ENCODE measurements at regions not wholly inside any gene's neighbourhood (a gene's known extent, or its start where the extent isn't known, plus 50 kb on each side); places are given as distances from the start of the nearest gene placed in this dataset.
"Not testable (repeated sequence)": the region's sequence is repeated elsewhere in the genome, so short reads cannot be mapped to it uniquely, and the experiment has no call there.

GRCh38 chr7:8809320-8809719 lies 375.9 kb downstream of the NXPH1 start:
- DNase-seq (ENCODE audit: low read depth) = no peak

- no peak for DNase-seq (ENCODE audit: low read depth)
Observed at GRCh38 chr7:8817448-8818036, 384.1 kb downstream of the NXPH1 start.

GRCh38 chr7:8818406-8818805 lies 385.0 kb downstream of the NXPH1 start:
- DNase-seq (ENCODE audit: low read depth) = no peak

GRCh38 chr7:8822595-8822994 lies 389.2 kb downstream of the NXPH1 start:
- DNase-seq (ENCODE audit: low read depth) = no peak

- no peak for DNase-seq (ENCODE audit: low read depth)
Observed at GRCh38 chr7:8823486-8823885, 390.1 kb downstream of the NXPH1 start.

- DNase-seq (ENCODE audit: low read depth) = no peak
Observed at GRCh38 chr7:8827329-8827728, 393.9 kb downstream of the NXPH1 start.

GRCh38 chr7:8829100-8829499 lies 395.7 kb downstream of the NXPH1 start:
- DNase-seq (ENCODE audit: low read depth) = no peak

GRCh38 chr7:8831376-8831775 lies 398.0 kb downstream of the NXPH1 start:
- DNase-seq (ENCODE audit: low read depth) = no peak

GRCh38 chr7:8833355-8833754 lies 399.9 kb downstream of the NXPH1 start:
- DNase-seq (ENCODE audit: low read depth) = no peak

- DNase-seq (ENCODE audit: low read depth) = no peak
Observed at GRCh38 chr7:8841171-8841570, 407.8 kb downstream of the NXPH1 start.

GRCh38 chr7:8871716-8872115 lies 438.3 kb downstream of the NXPH1 start:
- no peak for DNase-seq (ENCODE audit: low read depth)

GRCh38 chr7:8881916-8882315 lies 448.5 kb downstream of the NXPH1 start:
- no peak for DNase-seq (ENCODE audit: low read depth)

GRCh38 chr7:8885480-8886000 lies 452.1 kb downstream of the NXPH1 start:
- no peak for DNase-seq (ENCODE audit: low read depth)

- DNase-seq (ENCODE audit: low read depth) = not testable (repeated sequence)
Observed at GRCh38 chr7:8890346-8890745, 456.9 kb downstream of the NXPH1 start.

GRCh38 chr7:8893775-8894174 lies 460.4 kb downstream of the NXPH1 start:
- DNase-seq (ENCODE audit: low read depth) = no peak

- DNase-seq (ENCODE audit: low read depth) = no peak
Observed at GRCh38 chr7:8906396-8907075, 473.1 kb downstream of the NXPH1 start.

- DNase-seq (ENCODE audit: low read depth) = no peak
Observed at GRCh38 chr7:8908889-8909288, 475.5 kb downstream of the NXPH1 start.

- no peak for DNase-seq (ENCODE audit: low read depth)
Observed at GRCh38 chr7:8913682-8914081, 480.3 kb downstream of the NXPH1 start.

- DNase-seq (ENCODE audit: low read depth) = no peak
Observed at GRCh38 chr7:8921807-8922206, 488.4 kb downstream of the NXPH1 start.

GRCh38 chr7:8922726-8923125 lies 489.3 kb downstream of the NXPH1 start:
- no peak for DNase-seq (ENCODE audit: low read depth)

GRCh38 chr7:8923164-8923806 lies 489.9 kb downstream of the NXPH1 start:
- DNase-seq (ENCODE audit: low read depth) = no peak

GRCh38 chr7:8931906-8932646 lies 498.7 kb downstream of the NXPH1 start:
- DNase-seq (ENCODE audit: low read depth) = no peak

GRCh38 chr7:8932751-8933150 lies 499.3 kb downstream of the NXPH1 start:
- DNase-seq (ENCODE audit: low read depth) = no peak
